ENCODE measurements at regions not wholly inside any gene's neighbourhood (a gene's known extent, or its start where the extent isn't known, plus 50 kb on each side); places are given as distances from the start of the nearest gene placed in this dataset.

DNA sequence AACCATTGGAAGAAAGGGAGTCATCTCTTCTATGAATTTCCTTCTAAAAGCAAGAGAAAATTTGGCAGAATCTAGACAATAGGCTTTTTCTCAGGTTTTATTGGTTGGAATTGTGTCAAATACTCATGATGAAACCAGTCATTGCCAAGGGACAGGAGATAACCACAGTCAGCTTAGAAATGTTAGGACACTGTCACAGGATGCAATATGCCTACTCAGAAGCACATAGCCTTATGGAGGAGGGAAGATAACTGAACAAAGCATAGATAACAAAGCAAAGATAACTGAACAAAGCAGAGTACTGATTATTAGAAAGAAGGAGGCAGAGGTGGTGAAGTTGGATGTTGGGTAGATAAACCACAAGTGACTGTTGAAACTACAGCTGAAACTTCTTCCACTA is 303.5 kb upstream of the PDGFD start:
- Histone ChIP-seq H3K9me3 (ENCODE audit: control insufficient read depth, insufficient read depth, low read depth, low read length) (no peaks in the 10 kb centered on the region), H3K27ac (ENCODE audit: extremely low read depth, low read depth, low read length) (no peak overlapping the region), H3K4me1 (ENCODE audit: control insufficient read depth, insufficient read depth, low read length) (no peaks in the 10 kb centered on the region), H3K4me3 (ENCODE audit: low read depth, low read length) (no peak overlapping the region), H3K36me3 (ENCODE audit: control insufficient read depth in 2 of 2, insufficient read depth in 1 of 2, low read length in 2 of 2) (no peaks in the 10 kb centered on the region)
- POLR2A ChIA-PET: no interaction called here
- CTCF ChIA-PET: no interaction called here
- TF ChIP-seq ZNF223 (tag by site-specific recombination; IDR thresholded peaks at IDR 0.05): no peak
- TF ChIP-seq ZNF114 (tag by site-specific recombination; IDR thresholded peaks at IDR 0.05): no peak
- TF ChIP-seq ZNF48 (tag by site-specific recombination; IDR thresholded peaks at IDR 0.05): no peak
- TF ChIP-seq SCRT2 (tag by site-specific recombination; IDR thresholded peaks at IDR 0.05): no peak

DNA sequence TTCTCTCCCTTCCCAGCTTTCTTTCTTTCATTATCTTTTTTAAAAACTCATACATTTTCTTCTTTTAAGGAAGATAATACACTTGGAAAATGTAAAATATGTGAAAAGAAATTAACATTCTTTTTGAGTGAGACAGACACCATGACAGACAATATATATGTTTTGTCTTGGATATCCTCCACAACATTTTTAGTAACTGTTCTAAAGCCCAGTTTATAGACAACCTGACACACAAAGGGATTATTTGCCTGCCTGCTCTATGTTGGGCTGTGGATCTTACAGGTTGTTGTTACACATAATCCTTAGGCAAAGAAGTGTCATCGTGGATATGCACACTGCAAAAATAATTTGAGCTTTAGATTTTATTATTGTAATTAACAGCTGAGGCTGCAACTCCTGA is 301.4 kb upstream of the PDGFD start:
- CTCF ChIA-PET: interaction anchor here (0.5 kb wide), 1 partner anchor 598 kb away, joined by 4 read pairs; no protein-coding TSS in a partner anchor
- H3K9me3 ChIP-seq (ENCODE audit: control insufficient read depth, insufficient read depth, low read depth, low read length): no peaks in the 10 kb centered on the region
- H3K4me3 ChIP-seq (ENCODE audit: low read depth, low read length): no peak overlapping the region
- H3K27ac ChIP-seq (ENCODE audit: extremely low read depth, low read depth, low read length): no peak overlapping the region
- TF ChIP-seq SP3 (tag by site-specific recombination; IDR thresholded peaks at IDR 0.05): no peak
- TF ChIP-seq ZNF585B (tag by site-specific recombination; IDR thresholded peaks at IDR 0.05): no peak
- no peak for TF ChIP-seq ZNF350 (tag by site-specific recombination; IDR thresholded peaks at IDR 0.05)
- TF ChIP-seq ZNF114 (tag by site-specific recombination; IDR thresholded peaks at IDR 0.05): no peak
- TF ChIP-seq, protein P1, sequence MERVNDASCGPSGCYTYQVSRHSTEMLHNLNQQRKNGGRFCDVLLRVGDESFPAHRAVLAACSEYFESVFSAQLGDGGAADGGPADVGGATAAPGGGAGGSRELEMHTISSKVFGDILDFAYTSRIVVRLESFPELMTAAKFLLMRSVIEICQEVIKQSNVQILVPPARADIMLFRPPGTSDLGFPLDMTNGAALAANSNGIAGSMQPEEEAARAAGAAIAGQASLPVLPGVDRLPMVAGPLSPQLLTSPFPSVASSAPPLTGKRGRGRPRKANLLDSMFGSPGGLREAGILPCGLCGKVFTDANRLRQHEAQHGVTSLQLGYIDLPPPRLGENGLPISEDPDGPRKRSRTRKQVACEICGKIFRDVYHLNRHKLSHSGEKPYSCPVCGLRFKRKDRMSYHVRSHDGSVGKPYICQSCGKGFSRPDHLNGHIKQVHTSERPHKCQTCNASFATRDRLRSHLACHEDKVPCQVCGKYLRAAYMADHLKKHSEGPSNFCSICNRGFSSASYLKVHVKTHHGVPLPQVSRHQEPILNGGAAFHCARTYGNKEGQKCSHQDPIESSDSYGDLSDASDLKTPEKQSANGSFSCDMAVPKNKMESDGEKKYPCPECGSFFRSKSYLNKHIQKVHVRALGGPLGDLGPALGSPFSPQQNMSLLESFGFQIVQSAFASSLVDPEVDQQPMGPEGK (tag by site-specific recombination; IDR thresholded peaks at IDR 0.05): no peak
- TF ChIP-seq ZNF501 (tag by site-specific recombination; IDR thresholded peaks at IDR 0.05): no peak
- no peak for TF ChIP-seq GLI4 (tag by site-specific recombination; IDR thresholded peaks at IDR 0.05)
- TF ChIP-seq ZNF670 (tag by site-specific recombination; IDR thresholded peaks at IDR 0.05; ENCODE audit: low read depth): no peak
- TF ChIP-seq, protein P2, sequence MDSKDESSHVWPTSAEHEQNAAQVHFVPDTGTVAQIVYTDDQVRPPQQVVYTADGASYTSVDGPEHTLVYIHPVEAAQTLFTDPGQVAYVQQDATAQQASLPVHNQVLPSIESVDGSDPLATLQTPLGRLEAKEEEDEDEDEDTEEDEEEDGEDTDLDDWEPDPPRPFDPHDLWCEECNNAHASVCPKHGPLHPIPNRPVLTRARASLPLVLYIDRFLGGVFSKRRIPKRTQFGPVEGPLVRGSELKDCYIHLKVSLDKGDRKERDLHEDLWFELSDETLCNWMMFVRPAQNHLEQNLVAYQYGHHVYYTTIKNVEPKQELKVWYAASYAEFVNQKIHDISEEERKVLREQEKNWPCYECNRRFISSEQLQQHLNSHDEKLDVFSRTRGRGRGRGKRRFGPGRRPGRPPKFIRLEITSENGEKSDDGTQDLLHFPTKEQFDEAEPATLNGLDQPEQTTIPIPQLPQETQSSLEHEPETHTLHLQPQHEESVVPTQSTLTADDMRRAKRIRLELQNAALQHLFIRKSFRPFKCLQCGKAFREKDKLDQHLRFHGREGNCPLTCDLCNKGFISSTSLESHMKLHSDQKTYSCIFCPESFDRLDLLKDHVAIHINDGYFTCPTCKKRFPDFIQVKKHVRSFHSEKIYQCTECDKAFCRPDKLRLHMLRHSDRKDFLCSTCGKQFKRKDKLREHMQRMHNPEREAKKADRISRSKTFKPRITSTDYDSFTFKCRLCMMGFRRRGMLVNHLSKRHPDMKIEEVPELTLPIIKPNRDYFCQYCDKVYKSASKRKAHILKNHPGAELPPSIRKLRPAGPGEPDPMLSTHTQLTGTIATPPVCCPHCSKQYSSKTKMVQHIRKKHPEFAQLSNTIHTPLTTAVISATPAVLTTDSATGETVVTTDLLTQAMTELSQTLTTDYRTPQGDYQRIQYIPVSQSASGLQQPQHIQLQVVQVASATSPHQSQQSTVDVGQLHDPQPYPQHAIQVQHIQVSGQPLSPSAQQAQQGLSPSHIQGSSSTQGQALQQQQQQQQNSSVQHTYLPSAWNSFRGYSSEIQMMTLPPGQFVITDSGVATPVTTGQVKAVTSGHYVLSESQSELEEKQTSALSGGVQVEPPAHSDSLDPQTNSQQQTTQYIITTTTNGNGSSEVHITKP (tag by site-specific recombination; IDR thresholded peaks at IDR 0.05): no peak
- TF ChIP-seq, protein P3, sequence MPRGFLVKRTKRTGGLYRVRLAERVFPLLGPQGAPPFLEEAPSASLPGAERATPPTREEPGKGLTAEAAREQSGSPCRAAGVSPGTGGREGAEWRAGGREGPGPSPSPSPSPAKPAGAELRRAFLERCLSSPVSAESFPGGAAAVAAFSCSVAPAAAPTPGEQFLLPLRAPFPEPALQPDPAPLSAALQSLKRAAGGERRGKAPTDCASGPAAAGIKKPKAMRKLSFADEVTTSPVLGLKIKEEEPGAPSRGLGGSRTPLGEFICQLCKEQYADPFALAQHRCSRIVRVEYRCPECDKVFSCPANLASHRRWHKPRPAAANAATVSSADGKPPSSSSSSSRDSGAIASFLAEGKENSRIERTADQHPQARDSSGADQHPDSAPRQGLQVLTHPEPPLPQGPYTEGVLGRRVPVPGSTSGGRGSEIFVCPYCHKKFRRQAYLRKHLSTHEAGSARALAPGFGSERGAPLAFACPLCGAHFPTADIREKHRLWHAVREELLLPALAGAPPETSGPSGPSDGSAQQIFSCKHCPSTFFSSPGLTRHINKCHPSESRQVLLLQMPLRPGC (tag by site-specific recombination; IDR thresholded peaks at IDR 0.05): no peak
- no peak for TF ChIP-seq ZFP37 (tag by site-specific recombination; IDR thresholded peaks at IDR 0.05)
- TF ChIP-seq ZNF549 (tag by site-specific recombination; IDR thresholded peaks at IDR 0.05): no peak
- no peak for TF ChIP-seq ZNF174 (tag by site-specific recombination; IDR thresholded peaks at IDR 0.05)
- POLR2A ChIA-PET: no interaction called here
- H3K36me3 ChIP-seq (ENCODE audit: control insufficient read depth in 2 of 2, insufficient read depth in 1 of 2, low read length in 2 of 2): no peaks in the 10 kb centered on the region
- H3K4me1 ChIP-seq (ENCODE audit: control insufficient read depth, insufficient read depth, low read length): no peaks in the 10 kb centered on the region

DNA sequence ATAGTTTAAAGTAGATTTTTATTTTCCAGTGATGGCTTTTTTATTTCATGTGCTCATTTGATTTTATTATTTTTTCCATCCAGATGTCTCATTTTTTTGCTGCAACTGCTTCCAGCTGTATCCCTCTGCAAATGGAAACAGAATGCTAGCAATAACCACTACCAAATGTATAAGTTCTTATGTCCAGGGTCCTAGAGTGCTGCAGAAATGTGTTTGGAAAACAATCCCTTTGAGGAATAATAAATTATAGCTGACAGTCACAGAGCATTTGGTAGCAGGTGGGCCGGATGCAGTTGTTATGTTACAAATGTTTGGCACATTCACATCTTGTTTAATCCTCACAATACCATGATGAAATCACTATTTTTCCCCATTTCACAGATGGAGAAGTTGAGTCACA is 300.7 kb upstream of the PDGFD start:
- POLR2A ChIA-PET: no interaction called here
- CTCF ChIA-PET: no interaction called here
- no peak for TF ChIP-seq ZNF266 (tag by site-specific recombination; IDR thresholded peaks at IDR 0.05; ENCODE audit: low read depth)
- TF ChIP-seq, protein P2 (tag by site-specific recombination; IDR thresholded peaks at IDR 0.05): no peak

More for the DNA sequence above, 300.7 kb upstream of the PDGFD start:
- no peak overlapping the region for H3K27ac ChIP-seq (ENCODE audit: extremely low read depth, low read depth, low read length)
- no peaks in the 10 kb centered on the region for H3K4me1 ChIP-seq (ENCODE audit: control insufficient read depth, insufficient read depth, low read length)
- no peaks in the 10 kb centered on the region for H3K36me3 ChIP-seq (ENCODE audit: control insufficient read depth in 2 of 2, insufficient read depth in 1 of 2, low read length in 2 of 2)
- H3K9me3 ChIP-seq (ENCODE audit: control insufficient read depth, insufficient read depth, low read depth, low read length): no peaks in the 10 kb centered on the region
- no peak overlapping the region for H3K4me3 ChIP-seq (ENCODE audit: low read depth, low read length)

Measured in HEK293 (cell line).